ACHN (cell line): ENCODE measurements at regions not wholly inside any gene's neighbourhood (a gene's known extent, or its start where the extent isn't known, plus 50 kb on each side); places are given as distances from the start of the nearest gene placed in this dataset.

ENCODE experiments used
- DNase-seq: peaks from one replicate; pipeline ENCODE4 v3.0.0-alpha.2; 2015
- in situ Hi-C: cut with HindIII; loops from 2 replicates; pipeline ENCODE4 v1.10.0; 2017; ENCODE audit warnings: low sequenced_read_pairs, low pct_ligation_motif_present, low pct_unique_long_range_greater_than_20kb

GRCh38 chr13:106324444-106324843 is 211.0 kb downstream of the EFNB2 start:
- DNase-seq: no peak
- in situ Hi-C loops: no loop called here

- in situ Hi-C loops: no loop called here
- no peak for DNase-seq
Measured at GRCh38 chr13:106322628-106323027, 212.8 kb downstream of the EFNB2 start.

GRCh38 chr13:106318941-106319411 is 216.5 kb downstream of the EFNB2 start:
- DNase-seq: peak; percentile 41

GRCh38 chr13:106314417-106314816 is 221.0 kb downstream of the EFNB2 start:
- no peak for DNase-seq
- in situ Hi-C loops: no loop called here

More at GRCh38 chr13:106318941-106319411, 216.5 kb downstream of the EFNB2 start:
- in situ Hi-C loops: no loop called here

- in situ Hi-C loops: no loop called here
- no peak for DNase-seq
Measured at GRCh38 chr13:106311004-106311403, 224.5 kb downstream of the EFNB2 start.

GRCh38 chr13:106310291-106310865 is 225.1 kb downstream of the EFNB2 start:
- in situ Hi-C loops: no loop called here

GRCh38 chr13:106306748-106307277 is 228.6 kb downstream of the EFNB2 start:
- in situ Hi-C loops: no loop called here
- DNase-seq: no peak

More at GRCh38 chr13:106310291-106310865, 225.1 kb downstream of the EFNB2 start:
- no peak for DNase-seq

- in situ Hi-C loops: no loop called here
- no peak for DNase-seq
Measured at GRCh38 chr13:106302843-106303242, 232.6 kb downstream of the EFNB2 start.

- DNase-seq: no peak
- in situ Hi-C loops: no loop called here
Measured at GRCh38 chr13:106302011-106302410, 233.5 kb downstream of the EFNB2 start.

- no peak for DNase-seq
- in situ Hi-C loops: no loop called here
Measured at GRCh38 chr13:106299621-106300020, 235.8 kb downstream of the EFNB2 start.

GRCh38 chr13:106297283-106297682 is 238.2 kb downstream of the EFNB2 start:
- in situ Hi-C loops: no loop called here
- DNase-seq: no peak

GRCh38 chr13:106296723-106297122 is 238.7 kb downstream of the EFNB2 start:
- DNase-seq: no peak
- in situ Hi-C loops: no loop called here

- in situ Hi-C loops: no loop called here
- DNase-seq: no peak
Measured at GRCh38 chr13:106295971-106296370, 239.5 kb downstream of the EFNB2 start.

GRCh38 chr13:106291006-106291405 is 244.5 kb downstream of the EFNB2 start:
- no peak for DNase-seq
- in situ Hi-C loops: no loop called here

GRCh38 chr13:106287351-106287750 is 248.1 kb downstream of the EFNB2 start:
- DNase-seq: no peak
- in situ Hi-C loops: no loop called here

GRCh38 chr13:106286811-106287210 is 248.7 kb downstream of the EFNB2 start:
- in situ Hi-C loops: no loop called here
- DNase-seq: no peak

- no peak for DNase-seq
- in situ Hi-C loops: no loop called here
Measured at GRCh38 chr13:106284358-106284757, 251.1 kb downstream of the EFNB2 start.

GRCh38 chr13:106281426-106281825 is 254.0 kb downstream of the EFNB2 start:
- no peak for DNase-seq
- in situ Hi-C loops: no loop called here

GRCh38 chr13:106277484-106278154 is 257.8 kb downstream of the EFNB2 start:
- in situ Hi-C loops: no loop called here
- no peak for DNase-seq

GRCh38 chr13:106276876-106277275 is 258.6 kb downstream of the EFNB2 start:
- in situ Hi-C loops: no loop called here
- DNase-seq: no peak
